K562 (cell line): ENCODE measurements at regions not wholly inside any gene's neighbourhood (a gene's known extent, or its start where the extent isn't known, plus 50 kb on each side); places are given as distances from the start of the nearest gene placed in this dataset.

Experiments used
- CBFA2T2 ChIP-seq: fragments of 450-650 bp; conservative IDR thresholded peaks from 2 replicates; pipeline ENCODE4 v1.6.1; 2017; ENCODE audit warnings: mild to moderate bottlenecking
- FOXM1 ChIP-seq, 2 experiments: fragments of 450-650 bp in 1 of 2; sonication (generic) in 1 of 2; formaldehyde crosslinking in 1 of 2; IDR thresholded peaks; 2 replicates each; pipeline versions ENCODE4 v1.6.1 to v1.9.0; 2017 to 2022; ENCODE audit warnings: low read depth in 2 of 2, mild to moderate bottlenecking in 2 of 2, missing genetic modification reagents in 1 of 2, moderate library complexity in 1 of 2
- GTF2B ChIP-seq: IDR thresholded peaks from 2 replicates; pipeline ENCODE4 v1.6.1; 2011; ENCODE audit not compliant: insufficient read length; ENCODE audit errors: extremely low read depth
- MXD1 ChIP-seq: fragments of 250-450 bp; sonication (Bioruptor Pico); IDR thresholded peaks from 2 replicates; pipeline ENCODE4 v1.8.0; 2021; ENCODE audit warnings: borderline replicate concordance, mild to moderate bottlenecking, moderate library complexity; ENCODE audit not compliant: poor library complexity, severe bottlenecking
- NELFE ChIP-seq: IDR thresholded peaks from 2 replicates; pipeline ENCODE4 v1.6.1; 2011; ENCODE audit warnings: mild to moderate bottlenecking; ENCODE audit not compliant: insufficient read depth, insufficient read length
- NFATC3 ChIP-seq: fragments of 450-650 bp; IDR thresholded peaks from 2 replicates; pipeline ENCODE4 v1.6.1; 2017; ENCODE audit warnings: mild to moderate bottlenecking
- SP1 ChIP-seq: sonication (generic); formaldehyde crosslinking; IDR thresholded peaks from 2 replicates; pipeline ENCODE4 v1.8.1; 2022; ENCODE audit warnings: mild to moderate bottlenecking, missing genetic modification reagents
- SRF ChIP-seq, 2 experiments: fragments of 250-450, 450-650 bp in 1 of 2; sonication (Bioruptor Pico) in 1 of 2; sonication (generic) in 1 of 2; formaldehyde crosslinking; IDR thresholded peaks; 2 replicates each; pipeline versions ENCODE4 v1.5.0 to v1.5.1; 2020 to 2022; ENCODE audit warnings: mild to moderate bottlenecking in 1 of 2, missing genetic modification reagents in 1 of 2
- TFAM ChIP-seq: fragments of 250-450 bp; sonication (Bioruptor Pico); conservative IDR thresholded peaks from 2 replicates; pipeline ENCODE4 v1.5.0; 2021; ENCODE audit warnings: mild to moderate bottlenecking, moderate library complexity
- TSC22D4 ChIP-seq: fragments of 450-650 bp; IDR thresholded peaks from 2 replicates; pipeline ENCODE4 v1.6.1; 2016; ENCODE audit warnings: missing genetic modification characterization, missing biosample characterization, control low read depth
- UBTF ChIP-seq, 2 experiments: IDR thresholded peaks; 2 replicates each; pipeline ENCODE4 v1.6.1; 2012; ENCODE audit warnings: improper control_type of control experiment in 2 of 2, low read depth in 2 of 2, low read length in 2 of 2, borderline replicate concordance in 1 of 2
- YY1 ChIP-seq, 3 experiments: IDR thresholded peaks; 2 replicates each; pipeline ENCODE4 v1.6.1; 2011; ENCODE audit warnings: low read length in 2 of 3, mild to moderate bottlenecking in 2 of 3, moderate library complexity in 2 of 3, borderline replicate concordance in 1 of 3, control low read depth in 1 of 3, low read depth in 1 of 3; ENCODE audit not compliant: insufficient read depth in 3 of 3, insufficient replicate concordance in 2 of 3, control insufficient read depth in 1 of 3, insufficient read length in 1 of 3; ENCODE audit errors: extremely low read depth in 1 of 3
- ZBTB12 ChIP-seq: fragments of 250-450 bp; sonication (Bioruptor Pico); IDR thresholded peaks from 2 replicates; pipeline ENCODE4 v1.4.0; 2020
- ZC3H8 ChIP-seq: fragments of 450-650 bp; IDR thresholded peaks from 2 replicates; pipeline ENCODE4 v1.6.1; 2017
- ZNF212 ChIP-seq: fragments of 450-650 bp; formaldehyde crosslinking; IDR thresholded peaks from 2 replicates; pipeline ENCODE4 v1.4.0; 2020; ENCODE audit warnings: mild to moderate bottlenecking
- ZNF445 ChIP-seq: fragments of 250-450 bp; sonication (Bioruptor Pico); IDR thresholded peaks from 2 replicates; pipeline ENCODE4 v1.4.0; 2020; ENCODE audit warnings: low read depth, mild to moderate bottlenecking, moderate library complexity
- ZNF583 ChIP-seq: fragments of 250-450 bp; sonication (Bioruptor Pico); IDR thresholded peaks from 2 replicates; pipeline ENCODE4 v1.4.0; 2020
- ZNF668 ChIP-seq: fragments of 250-450 bp; sonication (Bioruptor Pico); IDR thresholded peaks from 2 replicates; pipeline ENCODE4 v1.8.0; 2022; ENCODE audit warnings: mild to moderate bottlenecking, inconsistent platforms
- ZNF780A ChIP-seq: fragments of 250-450 bp; sonication (Bioruptor Pico); IDR thresholded peaks from 2 replicates; pipeline ENCODE4 v1.5.0; 2021; ENCODE audit warnings: mild to moderate bottlenecking
- TF ChIP-seq, protein P1 (sequence below): fragments of 450-650 bp; formaldehyde crosslinking; IDR thresholded peaks from 2 replicates; pipeline ENCODE4 v1.4.0; 2020; ENCODE audit warnings: mild to moderate bottlenecking, mixed read lengths

DNA sequence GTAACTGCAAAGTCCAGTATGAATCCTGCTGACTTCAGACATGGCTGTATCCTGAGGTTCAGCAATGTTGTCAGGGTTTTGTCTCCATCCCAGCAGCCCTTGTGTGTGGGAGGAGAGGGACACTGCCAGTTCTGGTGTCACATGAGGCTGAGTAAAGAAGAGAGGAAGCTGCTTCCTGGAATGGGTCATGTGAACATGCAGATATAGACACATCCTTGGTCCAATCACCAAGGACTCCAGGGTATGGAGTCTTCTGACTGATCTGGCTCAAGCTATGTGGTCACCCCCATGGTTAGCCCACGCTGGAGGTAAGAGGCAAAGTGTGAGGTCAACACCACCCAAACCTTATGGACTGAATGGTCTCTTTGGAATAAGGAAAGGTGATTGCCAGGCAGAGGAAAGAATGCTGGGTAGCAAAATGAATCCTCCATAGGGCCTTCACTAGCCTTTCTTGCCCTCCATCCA, 134.4 kb upstream of the SLC1A4 start (continued):
- TF ChIP-seq MXD1 (CRISPR knock-in tag) (no peak), GTF2B (no peak), YY1 (IDR thresholded peaks at IDR 0.05; ENCODE audit: borderline replicate concordance in 1 of 3, control insufficient read depth in 1 of 3, extremely low read depth in 1 of 3, insufficient read depth in 3 of 3, insufficient read length in 1 of 3, insufficient replicate concordance in 2 of 3, low read depth in 1 of 3, low read length in 2 of 3) (no peak), ZBTB12 (CRISPR knock-in tag) (no peak), ZC3H8 (no peak), ZNF445 (no peak), ZNF583 (CRISPR knock-in tag) (peak; percentile 82), NELFE (no peak), ZNF212 (CRISPR knock-in tag) (no peak), SRF (CRISPR knock-in tag; IDR thresholded peaks at IDR 0.05) (no peak), FOXM1 (IDR thresholded peaks at IDR 0.05; ENCODE audit: low read depth) (no peak), FOXM1 (CRISPR knock-in tag; IDR thresholded peaks at IDR 0.05; ENCODE audit: low read depth) (no peak), TFAM (CRISPR knock-in tag) (no peak), ZNF668 (CRISPR knock-in tag) (no peak), CBFA2T2 (peak; percentile 70), NFATC3 (no peak), UBTF (IDR thresholded peaks at IDR 0.05; ENCODE audit: borderline replicate concordance in 1 of 2, low read depth in 2 of 2, low read length in 2 of 2) (no peak), TSC22D4 (tag) (no peak), ZNF780A (CRISPR knock-in tag) (no peak), SP1 (no peak)
- TF ChIP-seq, protein P1, sequence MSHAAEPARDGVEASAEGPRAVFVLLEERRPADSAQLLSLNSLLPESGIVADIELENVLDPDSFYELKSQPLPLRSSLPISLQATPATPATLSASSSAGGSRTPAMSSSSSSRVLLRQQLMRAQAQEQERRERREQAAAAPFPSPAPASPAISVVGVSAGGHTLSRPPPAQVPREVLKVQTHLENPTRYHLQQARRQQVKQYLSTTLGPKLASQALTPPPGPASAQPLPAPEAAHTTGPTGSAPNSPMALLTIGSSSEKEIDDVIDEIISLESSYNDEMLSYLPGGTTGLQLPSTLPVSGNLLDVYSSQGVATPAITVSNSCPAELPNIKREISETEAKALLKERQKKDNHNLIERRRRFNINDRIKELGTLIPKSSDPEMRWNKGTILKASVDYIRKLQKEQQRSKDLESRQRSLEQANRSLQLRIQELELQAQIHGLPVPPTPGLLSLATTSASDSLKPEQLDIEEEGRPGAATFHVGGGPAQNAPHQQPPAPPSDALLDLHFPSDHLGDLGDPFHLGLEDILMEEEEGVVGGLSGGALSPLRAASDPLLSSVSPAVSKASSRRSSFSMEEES (CRISPR knock-in tag), result peak; percentile 56; the same call in 1 of the 2 replicates
